ENCODE measurements at regions not wholly inside any gene's neighbourhood (a gene's known extent, or its start where the extent isn't known, plus 50 kb on each side); places are given as distances from the start of the nearest gene placed in this dataset.

- TF ChIP-seq OSR1 (CRISPR knock-in tag; IDR thresholded peaks at IDR 0.05): no peak
- TF ChIP-seq TOX (CRISPR knock-in tag; IDR thresholded peaks at IDR 0.05; ENCODE audit: borderline replicate concordance): no peak
- TF ChIP-seq ZFP3 (CRISPR knock-in tag; IDR thresholded peaks at IDR 0.05): no peak
- TF ChIP-seq ARNTL (CRISPR knock-in tag; IDR thresholded peaks at IDR 0.05; ENCODE audit: borderline replicate concordance, low read depth): no peak
- TF ChIP-seq SNAI2 (CRISPR knock-in tag; IDR thresholded peaks at IDR 0.05): no peak
- TF ChIP-seq ZNF565 (CRISPR knock-in tag; conservative IDR thresholded peaks at IDR 0.05; ENCODE audit: low read depth): no peak
- TF ChIP-seq PPARA (CRISPR knock-in tag; IDR thresholded peaks at IDR 0.05; ENCODE audit: borderline replicate concordance): no peak
- TF ChIP-seq PATZ1 (CRISPR knock-in tag; IDR thresholded peaks at IDR 0.05; ENCODE audit: borderline replicate concordance): no peak
- TF ChIP-seq ESRRG (CRISPR knock-in tag; IDR thresholded peaks at IDR 0.05): no peak
- no peak for TF ChIP-seq ZC3H10 (CRISPR knock-in tag; IDR thresholded peaks at IDR 0.05)
- TF ChIP-seq CREB5 (CRISPR knock-in tag; IDR thresholded peaks at IDR 0.05; ENCODE audit: low read depth): no peak
- no peak for TF ChIP-seq CSRNP3 (CRISPR knock-in tag; IDR thresholded peaks at IDR 0.05)
- no peak for ATAC-seq
Observed at GRCh38 chr11:59273373-59273841, 60.7 kb upstream of the MPEG1 start.

- no peak for ATAC-seq
- no peak for TF ChIP-seq PPARA (CRISPR knock-in tag; IDR thresholded peaks at IDR 0.05; ENCODE audit: borderline replicate concordance)
- TF ChIP-seq ZNF565 (CRISPR knock-in tag; conservative IDR thresholded peaks at IDR 0.05; ENCODE audit: low read depth): no peak
- no peak for TF ChIP-seq CREB5 (CRISPR knock-in tag; IDR thresholded peaks at IDR 0.05; ENCODE audit: low read depth)
- TF ChIP-seq CSRNP3 (CRISPR knock-in tag; IDR thresholded peaks at IDR 0.05): no peak
Observed at GRCh38 chr11:59272771-59273372, 60.1 kb upstream of the MPEG1 start.

GRCh38 chr11:59271811-59272327 lies 59.1 kb upstream of the MPEG1 start:
- TF ChIP-seq ZNF565 (CRISPR knock-in tag; conservative IDR thresholded peaks at IDR 0.05; ENCODE audit: low read depth): no peak
- TF ChIP-seq RARB (CRISPR knock-in tag; IDR thresholded peaks at IDR 0.05): no peak
- TF ChIP-seq ZC3H10 (CRISPR knock-in tag; IDR thresholded peaks at IDR 0.05): no peak
- TF ChIP-seq GLIS3 (CRISPR knock-in tag; IDR thresholded peaks at IDR 0.05): no peak
- TF ChIP-seq CSDC2 (CRISPR knock-in tag; IDR thresholded peaks at IDR 0.05): no peak
- TF ChIP-seq PATZ1 (CRISPR knock-in tag; IDR thresholded peaks at IDR 0.05; ENCODE audit: borderline replicate concordance): no peak
- no peak for ATAC-seq

GRCh38 chr11:59271247-59271755 lies 58.6 kb upstream of the MPEG1 start:
- no peak for TF ChIP-seq GLIS3 (CRISPR knock-in tag; IDR thresholded peaks at IDR 0.05)
- ATAC-seq: no peak
